ENCODE measurements at regions not wholly inside any gene's neighbourhood (a gene's known extent, or its start where the extent isn't known, plus 50 kb on each side); places are given as distances from the start of the nearest gene placed in this dataset.

- TF ChIP-seq, protein P1, sequence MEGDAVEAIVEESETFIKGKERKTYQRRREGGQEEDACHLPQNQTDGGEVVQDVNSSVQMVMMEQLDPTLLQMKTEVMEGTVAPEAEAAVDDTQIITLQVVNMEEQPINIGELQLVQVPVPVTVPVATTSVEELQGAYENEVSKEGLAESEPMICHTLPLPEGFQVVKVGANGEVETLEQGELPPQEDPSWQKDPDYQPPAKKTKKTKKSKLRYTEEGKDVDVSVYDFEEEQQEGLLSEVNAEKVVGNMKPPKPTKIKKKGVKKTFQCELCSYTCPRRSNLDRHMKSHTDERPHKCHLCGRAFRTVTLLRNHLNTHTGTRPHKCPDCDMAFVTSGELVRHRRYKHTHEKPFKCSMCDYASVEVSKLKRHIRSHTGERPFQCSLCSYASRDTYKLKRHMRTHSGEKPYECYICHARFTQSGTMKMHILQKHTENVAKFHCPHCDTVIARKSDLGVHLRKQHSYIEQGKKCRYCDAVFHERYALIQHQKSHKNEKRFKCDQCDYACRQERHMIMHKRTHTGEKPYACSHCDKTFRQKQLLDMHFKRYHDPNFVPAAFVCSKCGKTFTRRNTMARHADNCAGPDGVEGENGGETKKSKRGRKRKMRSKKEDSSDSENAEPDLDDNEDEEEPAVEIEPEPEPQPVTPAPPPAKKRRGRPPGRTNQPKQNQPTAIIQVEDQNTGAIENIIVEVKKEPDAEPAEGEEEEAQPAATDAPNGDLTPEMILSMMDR (conservative IDR thresholded peaks at IDR 0.05) = no peak
- TF ChIP-seq ZFX (IDR thresholded peaks at IDR 0.05) = no peak
Measured at GRCh38 chr9:73611032-73611431, 459.4 kb downstream of the ANXA1 start.

Measured in C4-2B (cell line).